SU-DHL-6 (cell line): ENCODE measurements at regions not wholly inside any gene's neighbourhood (a gene's known extent, or its start where the extent isn't known, plus 50 kb on each side); places are given as distances from the start of the nearest gene placed in this dataset.

Experiments used
- EZH2phosphoT487 ChIP-seq: fragments of 200-600 bp; sonication (generic), shearing (Covaris generic); conservative IDR thresholded peaks from 2 replicates; pipeline ENCODE4 v1.6.1; 2018; ENCODE audit warnings: mild to moderate bottlenecking, antibody characterized with exemption, low read length, moderate library complexity, mixed read lengths
- TF ChIP-seq, protein P1 (sequence below): fragments of 200-600 bp; sonication (generic); IDR thresholded peaks from one replicate; pipeline ENCODE4 v1.5.1; 2017; ENCODE audit warnings: antibody characterized with exemption, mild to moderate bottlenecking, low read length, moderate library complexity; ENCODE audit not compliant: insufficient read depth, poor library complexity, severe bottlenecking

DNA sequence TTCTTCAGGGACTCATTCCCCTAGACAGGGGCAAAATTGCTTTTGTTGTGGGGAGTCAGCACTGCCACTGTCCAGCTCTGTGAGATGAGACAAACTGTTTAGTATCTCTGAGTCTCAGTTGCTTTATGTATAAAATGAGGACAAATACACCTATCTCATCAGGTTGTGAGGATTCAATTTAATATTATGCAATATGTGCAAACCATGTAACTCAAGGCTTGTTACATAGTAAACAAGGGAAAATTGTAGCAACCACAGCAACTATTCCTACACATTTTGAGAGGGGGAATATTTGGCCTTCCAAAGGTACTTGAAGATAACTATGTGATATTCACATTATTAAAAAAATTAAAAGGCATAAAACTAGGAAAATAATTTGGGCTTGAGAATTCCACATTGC is 411.9 kb upstream of the SLC30A5 start:
- TF ChIP-seq, protein P1, sequence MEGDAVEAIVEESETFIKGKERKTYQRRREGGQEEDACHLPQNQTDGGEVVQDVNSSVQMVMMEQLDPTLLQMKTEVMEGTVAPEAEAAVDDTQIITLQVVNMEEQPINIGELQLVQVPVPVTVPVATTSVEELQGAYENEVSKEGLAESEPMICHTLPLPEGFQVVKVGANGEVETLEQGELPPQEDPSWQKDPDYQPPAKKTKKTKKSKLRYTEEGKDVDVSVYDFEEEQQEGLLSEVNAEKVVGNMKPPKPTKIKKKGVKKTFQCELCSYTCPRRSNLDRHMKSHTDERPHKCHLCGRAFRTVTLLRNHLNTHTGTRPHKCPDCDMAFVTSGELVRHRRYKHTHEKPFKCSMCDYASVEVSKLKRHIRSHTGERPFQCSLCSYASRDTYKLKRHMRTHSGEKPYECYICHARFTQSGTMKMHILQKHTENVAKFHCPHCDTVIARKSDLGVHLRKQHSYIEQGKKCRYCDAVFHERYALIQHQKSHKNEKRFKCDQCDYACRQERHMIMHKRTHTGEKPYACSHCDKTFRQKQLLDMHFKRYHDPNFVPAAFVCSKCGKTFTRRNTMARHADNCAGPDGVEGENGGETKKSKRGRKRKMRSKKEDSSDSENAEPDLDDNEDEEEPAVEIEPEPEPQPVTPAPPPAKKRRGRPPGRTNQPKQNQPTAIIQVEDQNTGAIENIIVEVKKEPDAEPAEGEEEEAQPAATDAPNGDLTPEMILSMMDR: no peak
- no peak for TF ChIP-seq EZH2phosphoT487
